ENCODE measurements at regions not wholly inside any gene's neighbourhood (a gene's known extent, or its start where the extent isn't known, plus 50 kb on each side); places are given as distances from the start of the nearest gene placed in this dataset.
"Not testable (repeated sequence)": the region's sequence is repeated elsewhere in the genome, so short reads cannot be mapped to it uniquely, and the experiment has no call there.

DNA sequence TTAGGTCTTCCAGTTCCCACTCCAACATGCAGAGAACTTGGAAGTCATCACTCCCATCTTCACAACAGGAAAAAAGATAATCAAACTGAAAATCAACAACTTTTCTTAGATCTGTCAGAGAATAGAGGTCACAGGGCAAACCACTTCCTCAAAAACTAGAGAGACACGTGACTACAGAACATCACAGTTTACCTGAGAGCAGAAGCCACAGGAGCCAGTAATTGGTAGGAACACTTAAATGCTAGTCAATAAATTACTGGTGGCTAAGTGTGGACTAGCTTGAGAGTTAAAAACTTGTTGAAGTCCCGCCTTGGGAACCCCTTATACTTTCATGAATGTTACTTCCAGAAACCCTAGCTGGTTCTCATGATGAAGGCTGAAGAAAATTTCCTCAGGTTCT lies 81.1 kb downstream of the THSD1 start:
- DNase-seq, result not testable (repeated sequence)

GRCh38 chr13:52319876-52320275 lies 86.1 kb downstream of the THSD1 start:
- no peak for DNase-seq

DNA sequence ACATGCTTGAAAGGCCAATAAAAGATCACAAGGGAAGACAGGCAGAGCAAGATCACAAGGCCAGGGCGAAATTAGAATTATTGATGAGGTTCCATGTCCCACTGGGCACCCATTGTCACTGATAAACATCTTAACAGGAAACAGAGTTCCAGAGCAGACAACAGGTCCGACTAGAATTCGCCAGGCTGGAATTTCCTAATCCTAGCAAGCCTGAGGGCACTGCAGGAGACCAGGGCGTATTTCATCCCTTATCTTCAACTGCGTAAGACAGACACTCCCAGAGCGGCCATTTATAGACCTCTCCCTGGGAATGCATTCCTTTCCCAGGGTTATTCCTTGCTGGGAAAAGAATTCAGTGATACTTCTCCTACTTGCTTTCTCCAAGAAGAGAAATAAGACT lies 96.1 kb downstream of the THSD1 start:
- DNase-seq, result not testable (repeated sequence)

- DNase-seq, result not testable (repeated sequence)
These were observed 99.6 kb downstream of the THSD1 start for GRCh38 chr13:52306336-52306735.

GRCh38 chr13:52303098-52303497 lies 102.9 kb downstream of the THSD1 start:
- DNase-seq, result not testable (repeated sequence)

- not testable (repeated sequence) for DNase-seq
These were observed 103.3 kb downstream of the THSD1 start for GRCh38 chr13:52302688-52303087.

- not testable (repeated sequence) for DNase-seq
These were observed 104.1 kb downstream of the THSD1 start for GRCh38 chr13:52301810-52302400.

DNA sequence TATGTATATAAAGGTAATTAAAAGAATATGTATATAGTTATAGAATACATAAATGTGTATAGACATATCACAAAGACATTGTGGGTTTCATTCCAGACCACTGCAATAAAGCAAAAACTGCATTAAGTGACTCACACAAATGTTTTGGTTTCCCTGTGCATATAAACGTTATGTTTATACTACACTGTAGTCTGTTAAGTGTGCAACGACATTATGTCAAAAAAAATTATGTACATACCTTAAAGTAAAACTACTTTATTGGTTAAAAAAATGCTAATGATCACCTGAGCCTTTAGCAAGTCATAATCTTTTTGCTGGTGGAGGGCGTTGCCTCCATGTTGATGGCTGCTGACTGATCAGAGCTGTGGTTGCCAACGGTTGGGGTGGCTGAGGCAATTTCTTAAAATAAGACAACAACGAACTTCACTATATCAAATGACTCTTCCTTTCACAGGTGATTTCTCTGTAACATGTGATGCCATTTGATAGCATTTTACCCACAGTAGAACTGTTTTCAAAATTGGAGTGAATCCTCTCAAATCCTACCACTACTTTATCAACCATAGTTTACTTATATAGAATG lies 107.8 kb downstream of the THSD1 start:
- not testable (repeated sequence) for DNase-seq

GRCh38 chr13:52288891-52289290 lies 117.1 kb downstream of the THSD1 start:
- not testable (repeated sequence) for DNase-seq

DNA sequence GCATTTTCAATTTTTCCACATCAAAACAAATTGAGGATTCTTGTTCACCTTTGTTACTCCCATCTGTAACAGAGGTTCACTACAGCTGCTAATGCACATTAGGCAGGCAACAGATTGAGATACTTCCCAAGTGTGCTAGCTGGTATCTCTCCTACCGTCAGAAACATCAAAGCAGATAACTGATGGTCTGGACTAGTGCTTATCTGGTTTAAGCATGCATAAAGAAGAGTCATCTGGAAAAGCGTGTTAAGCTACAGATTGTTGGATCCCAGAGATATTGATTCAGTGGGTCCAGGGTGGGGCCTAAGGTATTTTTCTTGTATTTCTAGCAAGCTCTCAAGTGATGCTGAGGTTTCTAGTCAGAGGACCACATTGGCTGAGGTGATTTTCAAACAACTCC lies 122.0 kb upstream of the NEK3 start:
- DNase-seq, result not testable (repeated sequence)

- DNase-seq, result not testable (repeated sequence)
These were observed 120.0 kb upstream of the NEK3 start for GRCh38 chr13:52279408-52279807.

GRCh38 chr13:52254299-52254698 lies 94.9 kb upstream of the NEK3 start:
- not testable (repeated sequence) for DNase-seq

DNA sequence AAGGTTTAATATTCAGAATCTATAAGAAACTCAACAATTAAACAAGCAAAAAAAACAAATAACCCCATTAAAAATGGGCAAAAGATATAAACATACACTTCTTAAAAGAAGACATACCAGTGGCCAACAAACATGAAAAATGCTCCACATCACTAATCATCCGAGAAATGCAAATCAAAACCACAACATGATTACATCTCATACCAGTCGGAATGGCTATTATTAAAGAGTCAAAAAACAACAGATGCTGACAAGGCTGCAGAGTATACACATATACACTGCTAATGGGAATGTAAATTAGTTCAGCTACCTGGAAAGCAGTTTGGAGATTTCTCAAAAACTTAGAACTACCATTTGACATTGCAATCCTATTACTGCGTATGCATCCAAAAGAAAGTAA lies 81.4 kb upstream of the NEK3 start:
- DNase-seq, result not testable (repeated sequence)

- DNase-seq, result peak; percentile 30
These were observed 76.7 kb upstream of the NEK3 start for GRCh38 chr13:52235900-52236595.

GRCh38 chr13:52234928-52235327 lies 75.5 kb upstream of the NEK3 start:
- DNase-seq, result not testable (repeated sequence)

GRCh38 chr13:52223063-52223462 lies 63.7 kb upstream of the NEK3 start:
- DNase-seq, result not testable (repeated sequence)

DNA sequence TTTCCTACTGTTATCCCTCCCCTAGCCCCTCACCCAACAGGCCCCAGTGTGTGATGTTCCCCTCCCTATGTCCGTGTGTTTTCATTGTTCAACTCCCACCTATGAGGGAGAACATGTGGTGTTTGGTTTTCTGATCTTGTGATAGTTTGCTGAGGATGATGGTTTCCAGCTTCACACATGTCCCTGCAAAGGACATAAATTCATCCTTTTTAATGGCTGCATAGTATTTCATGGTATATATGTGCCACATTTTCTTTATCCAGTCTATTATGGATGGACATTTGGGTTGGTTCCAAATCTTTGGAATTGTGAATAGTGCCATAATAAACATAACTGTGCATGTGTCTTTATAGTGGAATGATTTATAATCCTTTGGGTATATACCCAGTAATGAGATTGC lies 54.5 kb upstream of the NEK3 start:
- DNase-seq, result not testable (repeated sequence)

DNA sequence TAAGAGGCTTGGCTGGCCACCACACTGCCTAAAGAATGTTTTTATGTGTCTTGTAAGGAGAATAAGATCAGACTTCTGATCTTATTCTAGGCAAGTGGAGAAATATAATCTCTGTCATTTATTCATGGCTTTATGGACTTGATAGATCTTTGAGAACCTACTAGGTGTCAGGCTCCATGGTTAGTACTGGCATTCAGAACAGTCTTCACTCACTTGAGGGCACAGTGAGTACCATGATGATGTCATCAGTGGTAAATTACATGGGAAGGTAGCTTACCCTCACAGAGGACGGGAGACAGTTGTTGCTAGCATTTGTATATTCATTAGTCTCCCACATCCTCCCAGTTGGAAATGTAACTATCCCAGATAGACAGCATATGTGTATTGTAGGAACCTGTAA lies 53.5 kb upstream of the NEK3 start:
- not testable (repeated sequence) for DNase-seq

GRCh38 chr13:52211416-52211776 lies 52.0 kb upstream of the NEK3 start:
- not testable (repeated sequence) for DNase-seq

- DNase-seq, result not testable (repeated sequence)
These were observed 51.4 kb upstream of the NEK3 start for GRCh38 chr13:52210564-52211415.
